ENCODE measurements at regions not wholly inside any gene's neighbourhood (a gene's known extent, or its start where the extent isn't known, plus 50 kb on each side); places are given as distances from the start of the nearest gene placed in this dataset.

DNA sequence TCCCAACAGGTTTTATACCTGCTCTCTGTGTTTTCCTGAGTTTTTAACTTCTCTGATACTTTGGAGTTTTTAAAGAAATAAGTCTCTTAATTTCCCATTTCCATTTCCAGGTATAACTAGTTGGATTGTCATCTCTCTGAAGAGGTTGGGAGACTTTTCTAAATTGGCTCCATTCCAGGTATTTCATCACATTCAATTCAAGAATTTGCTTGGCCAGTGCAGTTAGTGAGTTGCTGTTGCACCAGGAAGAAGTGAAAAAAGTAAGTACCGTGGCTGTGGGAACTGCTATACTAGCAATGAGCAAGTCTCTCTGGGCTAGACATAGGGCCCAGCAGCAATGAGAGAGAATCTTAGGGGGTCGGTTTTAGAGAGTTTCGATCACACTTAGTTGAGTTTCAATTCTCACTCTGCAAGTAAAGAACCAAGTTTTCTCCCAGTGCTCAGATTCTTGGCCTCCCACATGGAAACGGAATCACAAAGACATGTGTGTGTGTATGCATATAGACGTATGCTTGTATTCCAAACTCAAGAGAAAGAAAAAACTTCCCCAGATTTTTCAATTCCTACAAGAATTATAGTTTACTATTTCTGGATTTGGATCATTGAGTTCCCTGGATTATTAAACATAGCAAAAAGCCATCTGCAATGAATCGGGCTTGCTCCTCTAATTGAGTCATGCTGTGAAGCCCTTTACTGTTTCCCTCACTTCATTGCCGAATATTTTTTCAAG lies 894.4 kb downstream of the BCL11A start:
- 89% methylated on average over 1 of the region's 7 CpGs for WGBS (ENCODE audit: insufficient coverage)
- CTCF ChIA-PET: no interaction called here

DNA sequence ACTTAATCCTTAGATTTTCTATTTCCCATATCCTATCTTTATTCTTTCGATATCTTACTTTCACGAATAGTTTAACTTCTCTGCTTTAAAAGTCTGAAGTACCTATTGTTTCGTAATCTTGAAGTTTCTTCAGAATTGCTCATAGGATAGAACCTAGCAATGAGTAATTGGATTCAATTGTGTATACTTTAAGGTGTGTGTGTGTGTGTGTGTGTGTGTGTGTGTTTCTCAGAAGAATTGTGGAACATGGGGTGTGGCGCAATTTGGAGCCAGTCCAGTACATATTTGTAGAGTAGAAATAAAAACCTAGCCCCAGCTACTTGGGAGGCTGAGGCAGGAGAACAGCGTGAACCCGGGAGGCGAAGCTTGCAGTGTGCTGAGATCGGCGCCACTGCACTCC lies 897.6 kb downstream of the BCL11A start:
- TF ChIP-seq EZH2 (IDR thresholded peaks at IDR 0.05; ENCODE audit: borderline replicate concordance, insufficient read depth, low read depth, low read length, poor library complexity, severe bottlenecking): no peak
- TF ChIP-seq, protein P1, sequence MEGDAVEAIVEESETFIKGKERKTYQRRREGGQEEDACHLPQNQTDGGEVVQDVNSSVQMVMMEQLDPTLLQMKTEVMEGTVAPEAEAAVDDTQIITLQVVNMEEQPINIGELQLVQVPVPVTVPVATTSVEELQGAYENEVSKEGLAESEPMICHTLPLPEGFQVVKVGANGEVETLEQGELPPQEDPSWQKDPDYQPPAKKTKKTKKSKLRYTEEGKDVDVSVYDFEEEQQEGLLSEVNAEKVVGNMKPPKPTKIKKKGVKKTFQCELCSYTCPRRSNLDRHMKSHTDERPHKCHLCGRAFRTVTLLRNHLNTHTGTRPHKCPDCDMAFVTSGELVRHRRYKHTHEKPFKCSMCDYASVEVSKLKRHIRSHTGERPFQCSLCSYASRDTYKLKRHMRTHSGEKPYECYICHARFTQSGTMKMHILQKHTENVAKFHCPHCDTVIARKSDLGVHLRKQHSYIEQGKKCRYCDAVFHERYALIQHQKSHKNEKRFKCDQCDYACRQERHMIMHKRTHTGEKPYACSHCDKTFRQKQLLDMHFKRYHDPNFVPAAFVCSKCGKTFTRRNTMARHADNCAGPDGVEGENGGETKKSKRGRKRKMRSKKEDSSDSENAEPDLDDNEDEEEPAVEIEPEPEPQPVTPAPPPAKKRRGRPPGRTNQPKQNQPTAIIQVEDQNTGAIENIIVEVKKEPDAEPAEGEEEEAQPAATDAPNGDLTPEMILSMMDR (IDR thresholded peaks at IDR 0.05): no peak
- ChIA-PET POLR2A (interaction anchor here (0.7 kb wide), 1 partner anchor 457 kb away, joined by 3 read pairs; no protein-coding TSS in a partner anchor), CTCF (no interaction called here)
- DNase-seq (no peak), ATAC-seq (ENCODE audit: low read depth) (no peak)
- no peaks in the 10 kb centered on the region for H3K4me1 ChIP-seq (ENCODE audit: control insufficient read depth in 2 of 2, insufficient read depth in 2 of 2, low read length in 2 of 2)
- Mint-ChIP-seq H3K27ac (no peak overlapping the region), H3K27me3 (peaks cover 4% of the 10 kb centered on the region), H3K4me1 (no peaks in the 10 kb centered on the region), H3K9me3 (ENCODE audit: insufficient read depth) (no peaks in the 10 kb centered on the region), H3K4me3 (no peak overlapping the region)
- H4K20me1 ChIP-seq (ENCODE audit: control insufficient read depth, insufficient read depth, low read length, poor library complexity, severe bottlenecking): no peaks in the 10 kb centered on the region
- H3K27ac ChIP-seq (ENCODE audit: low read length in 2 of 2): no peak overlapping the region
- intact Hi-C loops (cut with micrococcal nuclease): no loop called here
- no peaks in the 10 kb centered on the region for H3K79me2 ChIP-seq (ENCODE audit: control insufficient read depth, insufficient read depth, low read length)
- no peak overlapping the region for H2AFZ ChIP-seq (ENCODE audit: insufficient read depth, low read depth, low read length, poor library complexity, severe bottlenecking)
- no peaks in the 10 kb centered on the region for H3K9me3 ChIP-seq (ENCODE audit: control extremely low read depth in 1 of 3, control insufficient read depth in 2 of 3, insufficient read depth in 1 of 3, low read length in 2 of 3)
- H3K27me3 ChIP-seq (replicated peaks in 1 of 4; ENCODE audit: control extremely low read depth in 1 of 4, control insufficient read depth in 3 of 4, insufficient read depth in 4 of 4, low read length in 3 of 4): no peaks in the 10 kb centered on the region
- H3K4me2 ChIP-seq (replicated peaks; ENCODE audit: low read depth, low read length, poor library complexity, severe bottlenecking): no peak overlapping the region
- no peaks in the 10 kb centered on the region for H3K36me3 ChIP-seq (replicated peaks in 1 of 2; ENCODE audit: control extremely low read depth in 1 of 2, control insufficient read depth in 1 of 2, extremely low read depth in 1 of 2, insufficient read depth in 2 of 2, low read length in 1 of 2)
- 93% methylated on average over 3 of the region's 9 CpGs for WGBS (ENCODE audit: insufficient coverage)
- no peak overlapping the region for H3K4me3 ChIP-seq (ENCODE audit: control extremely low read depth in 1 of 5, extremely low read depth in 1 of 5, insufficient read depth in 1 of 5, low read depth in 2 of 5, low read length in 4 of 5)
- H3K9ac ChIP-seq (ENCODE audit: low read length): no peak overlapping the region

More for the DNA sequence above, 894.4 kb downstream of the BCL11A start:
- Histone ChIP-seq H2AFZ (ENCODE audit: insufficient read depth, low read depth, low read length, poor library complexity, severe bottlenecking) (no peak overlapping the region), H3K27me3 (replicated peaks in 1 of 4; ENCODE audit: control extremely low read depth in 1 of 4, control insufficient read depth in 3 of 4, insufficient read depth in 4 of 4, low read length in 3 of 4) (no peaks in the 10 kb centered on the region), H3K4me2 (replicated peaks; ENCODE audit: low read depth, low read length, poor library complexity, severe bottlenecking) (no peak overlapping the region), H3K27ac (ENCODE audit: low read length in 2 of 2) (no peak overlapping the region), H3K9me3 (ENCODE audit: control extremely low read depth in 1 of 3, control insufficient read depth in 2 of 3, insufficient read depth in 1 of 3, low read length in 2 of 3) (no peaks in the 10 kb centered on the region), H3K79me2 (ENCODE audit: control insufficient read depth, insufficient read depth, low read length) (no peaks in the 10 kb centered on the region), H3K4me3 (ENCODE audit: control extremely low read depth in 1 of 5, extremely low read depth in 1 of 5, insufficient read depth in 1 of 5, low read depth in 2 of 5, low read length in 4 of 5) (no peak overlapping the region), H3K4me1 (ENCODE audit: control insufficient read depth in 2 of 2, insufficient read depth in 2 of 2, low read length in 2 of 2) (no peaks in the 10 kb centered on the region), H4K20me1 (ENCODE audit: control insufficient read depth, insufficient read depth, low read length, poor library complexity, severe bottlenecking) (no peaks in the 10 kb centered on the region), H3K9ac (ENCODE audit: low read length) (no peak overlapping the region), H3K36me3 (replicated peaks in 1 of 2; ENCODE audit: control extremely low read depth in 1 of 2, control insufficient read depth in 1 of 2, extremely low read depth in 1 of 2, insufficient read depth in 2 of 2, low read length in 1 of 2) (no peaks in the 10 kb centered on the region)
- peaks cover 3% of the 10 kb centered on the region for H3K27me3 Mint-ChIP-seq
- no peak for ATAC-seq (ENCODE audit: low read depth)
- no peaks in the 10 kb centered on the region for H3K9me3 Mint-ChIP-seq (ENCODE audit: insufficient read depth)
- POLR2A ChIA-PET: no interaction called here
- H3K4me3 Mint-ChIP-seq: no peak overlapping the region
- TF ChIP-seq, protein P1 (IDR thresholded peaks at IDR 0.05): no peak
- no peak for TF ChIP-seq EZH2 (IDR thresholded peaks at IDR 0.05; ENCODE audit: borderline replicate concordance, insufficient read depth, low read depth, low read length, poor library complexity, severe bottlenecking)
- H3K4me1 Mint-ChIP-seq: no peaks in the 10 kb centered on the region
- intact Hi-C loops (cut with micrococcal nuclease): no loop called here
- H3K27ac Mint-ChIP-seq: no peak overlapping the region
- no peak for DNase-seq
